SH-SY5Y (cell line): ENCODE measurements at regions not wholly inside any gene's neighbourhood (a gene's known extent, or its start where the extent isn't known, plus 50 kb on each side); places are given as distances from the start of the nearest gene placed in this dataset.

Experiments
- GATA2 ChIP-seq: IDR thresholded peaks from 2 replicates; pipeline ENCODE4 v1.6.1; 2011; ENCODE audit warnings: mild to moderate bottlenecking, low read depth, low read length
- GATA3 ChIP-seq: IDR thresholded peaks from 2 replicates; pipeline ENCODE4 v1.6.1; 2011; ENCODE audit warnings: low read depth, mild to moderate bottlenecking, low read length, moderate library complexity

GRCh38 chr17:68740555-68741447, 139.6 kb upstream of the FAM20A start:
- no peak for TF ChIP-seq GATA2
- TF ChIP-seq GATA3, result no peak
